Osteocyte (in vitro differentiated cells): ENCODE measurements at regions not wholly inside any gene's neighbourhood (a gene's known extent, or its start where the extent isn't known, plus 50 kb on each side); places are given as distances from the start of the nearest gene placed in this dataset.

ENCODE experiments used
- DNase-seq: peaks from one replicate; pipeline ENCODE4 v3.0.0; 2021; ENCODE audit warnings: mixed read lengths; ENCODE audit not compliant: unreplicated experiment; ENCODE audit errors: extremely low spot score
- H3K27ac Mint-ChIP-seq: one replicate; pipeline ENCODE4 v1.8.0; 2021; ENCODE audit warnings: mild to moderate bottlenecking, mixed read lengths; ENCODE audit not compliant: unreplicated experiment
- H3K27me3 Mint-ChIP-seq: one replicate; pipeline ENCODE4 v1.8.0; 2021; ENCODE audit warnings: mixed read lengths; ENCODE audit not compliant: unreplicated experiment
- H3K36me3 Mint-ChIP-seq: one replicate; pipeline ENCODE4 v1.8.0; 2021; ENCODE audit warnings: mixed read lengths; ENCODE audit not compliant: unreplicated experiment
- H3K4me1 Mint-ChIP-seq: one replicate; pipeline ENCODE4 v1.8.0; 2021; ENCODE audit warnings: mixed read lengths; ENCODE audit not compliant: unreplicated experiment
- H3K4me3 Mint-ChIP-seq: one replicate; pipeline ENCODE4 v1.8.0; 2021; ENCODE audit warnings: mild to moderate bottlenecking, moderate library complexity, mixed read lengths; ENCODE audit not compliant: unreplicated experiment
- H3K9me3 Mint-ChIP-seq: one replicate; pipeline ENCODE4 v1.8.0; 2021; ENCODE audit warnings: mixed read lengths; ENCODE audit not compliant: unreplicated experiment
- CTCF ChIP-seq: fragments of 200-600 bp; sonication (generic); IDR thresholded peaks from 2 replicates; pipeline ENCODE4 v1.5.0; 2021; ENCODE audit warnings: antibody characterized with exemption, mild to moderate bottlenecking, moderate library complexity

DNA sequence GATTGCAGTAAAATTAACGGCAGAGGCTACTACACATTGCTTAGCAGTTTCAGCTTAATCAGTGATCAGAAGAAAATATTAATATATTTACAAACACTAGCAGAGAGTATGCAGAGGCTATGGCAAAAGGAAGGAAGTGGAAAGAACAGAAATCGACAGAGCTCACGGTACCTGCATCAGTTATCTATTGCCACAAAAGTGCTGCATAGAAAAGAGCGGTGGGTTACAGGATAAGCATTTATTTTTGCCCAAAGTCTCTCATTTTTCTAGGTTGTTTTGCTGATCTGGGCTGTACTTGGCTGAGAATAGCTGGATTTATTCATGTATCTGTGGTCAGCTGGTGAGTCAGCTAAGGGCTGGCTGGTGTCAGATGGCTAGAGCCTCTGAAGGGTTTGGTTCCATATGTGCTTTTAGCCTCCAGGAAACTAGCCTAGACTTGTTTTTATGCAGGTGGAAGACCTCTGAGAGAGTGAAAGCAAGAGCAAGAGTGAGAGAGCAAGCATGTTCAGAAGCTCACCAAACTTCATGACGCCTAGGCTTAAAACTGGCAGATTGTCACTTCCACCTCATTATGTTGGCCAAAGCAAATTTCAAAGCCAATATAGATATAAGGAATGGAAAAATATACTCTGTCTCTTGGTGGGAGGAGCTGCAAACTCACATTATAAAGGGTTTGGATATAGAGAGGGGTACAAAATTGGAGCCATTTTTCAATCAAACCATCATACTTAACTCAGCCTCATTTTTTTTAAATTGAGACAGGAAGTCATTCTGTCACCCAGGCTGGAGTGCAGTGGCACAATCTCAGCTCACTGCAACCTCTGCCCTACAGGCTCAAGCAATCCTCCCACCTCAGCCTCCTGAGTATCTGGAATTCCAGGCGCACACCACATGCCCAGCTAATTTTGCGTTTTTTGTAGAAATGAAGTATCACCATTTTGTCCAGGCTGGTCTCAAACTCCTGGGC, 153.2 kb upstream of the RPL34 start:
- Mint-ChIP-seq H3K4me3 (no peak overlapping the region), H3K36me3 (no peaks in the 10 kb centered on the region), H3K4me1 (peaks cover 23% of the 10 kb centered on the region), H3K9me3 (no peaks in the 10 kb centered on the region), H3K27ac (peak overlapping the region; percentile 47), H3K27me3 (no peaks in the 10 kb centered on the region)
- DNase-seq: no peak
- TF ChIP-seq CTCF: no peak

DNA sequence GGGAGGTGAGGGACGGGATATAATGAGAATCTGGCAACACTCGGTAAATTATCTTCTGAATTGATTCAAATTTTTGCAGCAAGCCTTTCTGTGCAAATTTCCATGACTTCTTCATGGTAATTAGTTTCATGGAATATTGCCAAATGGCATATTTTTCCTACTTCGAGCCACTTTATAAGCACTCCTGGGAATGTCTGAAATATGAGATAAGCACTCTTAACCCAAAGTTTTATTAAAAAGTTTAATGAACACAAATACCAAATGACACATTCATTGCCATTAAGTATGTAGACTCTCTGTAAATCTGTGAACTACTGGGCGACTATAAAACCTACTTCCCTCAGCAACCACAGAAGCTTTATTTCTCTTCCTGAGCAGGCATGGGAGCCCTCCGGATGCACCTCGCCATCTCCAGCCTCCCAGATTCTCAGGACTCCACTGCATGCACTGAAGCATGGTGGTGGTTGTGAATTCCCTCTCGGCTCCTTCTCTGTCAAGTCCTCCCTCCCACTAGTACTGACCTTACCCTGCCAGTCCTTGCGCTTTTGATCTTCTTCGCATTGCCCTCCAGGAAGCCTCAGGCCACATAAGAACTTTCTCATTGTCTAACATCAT, 154.4 kb upstream of the RPL34 start:
- no peak overlapping the region for H3K27ac Mint-ChIP-seq
- H3K9me3 Mint-ChIP-seq: no peaks in the 10 kb centered on the region
- no peak for TF ChIP-seq CTCF
- no peak for DNase-seq
- H3K4me3 Mint-ChIP-seq: no peak overlapping the region
- no peaks in the 10 kb centered on the region for H3K27me3 Mint-ChIP-seq
- peaks cover 23% of the 10 kb centered on the region for H3K4me1 Mint-ChIP-seq
- no peaks in the 10 kb centered on the region for H3K36me3 Mint-ChIP-seq

DNA sequence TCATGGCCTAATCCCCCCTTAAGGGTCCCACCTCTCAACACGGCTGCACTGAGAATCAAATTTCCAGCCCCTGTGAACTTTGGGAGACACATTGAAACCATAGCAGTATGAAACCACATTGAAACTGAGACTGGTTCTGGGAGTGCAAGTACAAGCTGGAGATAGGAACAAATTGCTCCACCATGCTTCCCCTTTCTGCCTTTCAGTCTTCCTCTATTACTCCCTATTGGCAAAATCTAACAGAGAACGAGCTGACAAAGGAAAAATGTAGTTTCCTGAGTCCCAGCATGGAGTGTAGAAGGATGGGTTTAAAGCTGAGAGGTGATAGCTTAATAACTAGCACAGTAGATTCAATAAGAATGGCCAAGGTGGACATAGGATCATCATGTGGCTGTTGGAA, 161.7 kb upstream of the RPL34 start:
- H3K27ac Mint-ChIP-seq: no peak overlapping the region
- no peak overlapping the region for H3K4me3 Mint-ChIP-seq
- H3K27me3 Mint-ChIP-seq: peaks cover 18% of the 10 kb centered on the region
- no peak for DNase-seq
- no peaks in the 10 kb centered on the region for H3K4me1 Mint-ChIP-seq
- no peak for TF ChIP-seq CTCF
- H3K36me3 Mint-ChIP-seq: no peaks in the 10 kb centered on the region
- no peaks in the 10 kb centered on the region for H3K9me3 Mint-ChIP-seq

DNA sequence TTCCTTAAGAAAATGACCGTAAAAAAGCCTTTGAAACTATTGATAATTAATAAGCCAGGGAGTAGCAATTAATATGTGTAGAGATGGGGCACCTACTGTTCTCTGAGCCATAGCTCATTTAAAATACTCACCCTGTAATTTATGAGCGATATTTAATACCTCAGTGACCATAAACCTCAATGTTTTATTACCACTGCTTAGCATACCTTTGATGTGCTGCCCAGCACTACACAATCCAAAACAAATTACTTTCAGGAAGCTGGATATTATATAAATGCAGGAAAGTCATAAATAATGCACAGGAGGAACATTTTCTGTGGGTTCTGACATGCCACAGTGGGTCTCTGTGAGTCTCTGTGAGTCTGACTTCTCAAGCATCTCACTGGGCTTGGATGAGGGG, 166.1 kb upstream of the RPL34 start:
- no peak overlapping the region for H3K27ac Mint-ChIP-seq
- H3K9me3 Mint-ChIP-seq: no peaks in the 10 kb centered on the region
- H3K4me1 Mint-ChIP-seq: no peaks in the 10 kb centered on the region
- no peak for TF ChIP-seq CTCF
- no peak for DNase-seq
- no peak overlapping the region for H3K4me3 Mint-ChIP-seq
- H3K36me3 Mint-ChIP-seq: no peaks in the 10 kb centered on the region
- peaks cover 25% of the 10 kb centered on the region for H3K27me3 Mint-ChIP-seq

DNA sequence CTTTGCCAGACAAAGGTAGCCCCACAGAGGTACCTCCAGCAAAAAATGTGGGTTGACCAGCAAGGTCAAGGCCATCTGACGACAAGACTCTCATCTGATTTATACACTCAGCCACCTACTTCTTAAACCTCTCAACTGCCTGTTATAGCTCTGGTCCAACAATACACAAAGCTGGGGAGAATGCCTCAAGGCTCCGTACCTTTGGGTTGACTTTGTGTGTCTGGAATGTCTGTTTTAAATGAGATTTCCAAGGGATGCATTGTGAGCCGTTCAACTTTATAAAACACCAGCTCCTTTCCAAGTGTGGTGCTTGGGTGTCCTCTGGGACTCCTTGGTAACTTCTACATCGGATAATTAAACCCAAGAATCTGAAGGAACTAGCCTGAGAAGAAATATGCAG, 167.0 kb upstream of the RPL34 start:
- peaks cover 25% of the 10 kb centered on the region for H3K27me3 Mint-ChIP-seq
- no peak overlapping the region for H3K4me3 Mint-ChIP-seq
- no peak overlapping the region for H3K27ac Mint-ChIP-seq
- no peaks in the 10 kb centered on the region for H3K4me1 Mint-ChIP-seq
- TF ChIP-seq CTCF: no peak
- no peaks in the 10 kb centered on the region for H3K9me3 Mint-ChIP-seq
- no peak for DNase-seq
- H3K36me3 Mint-ChIP-seq: no peaks in the 10 kb centered on the region
